DOHH2 (cell line): ENCODE measurements at regions not wholly inside any gene's neighbourhood (a gene's known extent, or its start where the extent isn't known, plus 50 kb on each side); places are given as distances from the start of the nearest gene placed in this dataset.

Experiments used
- EZH2phosphoT487 ChIP-seq: fragments of 200-600 bp; sonication (generic); IDR thresholded peaks from 2 replicates; pipeline ENCODE4 v1.6.1; 2017; ENCODE audit warnings: borderline replicate concordance, mild to moderate bottlenecking, antibody characterized with exemption, low read length, moderate library complexity, mixed read lengths
- TF ChIP-seq, protein P1 (sequence below): fragments of 200-600 bp; sonication (generic); IDR thresholded peaks from one replicate; pipeline ENCODE4 v1.5.1; 2014; ENCODE audit warnings: antibody characterized with exemption, mild to moderate bottlenecking, low read depth, low read length; ENCODE audit not compliant: poor library complexity, severe bottlenecking

DNA sequence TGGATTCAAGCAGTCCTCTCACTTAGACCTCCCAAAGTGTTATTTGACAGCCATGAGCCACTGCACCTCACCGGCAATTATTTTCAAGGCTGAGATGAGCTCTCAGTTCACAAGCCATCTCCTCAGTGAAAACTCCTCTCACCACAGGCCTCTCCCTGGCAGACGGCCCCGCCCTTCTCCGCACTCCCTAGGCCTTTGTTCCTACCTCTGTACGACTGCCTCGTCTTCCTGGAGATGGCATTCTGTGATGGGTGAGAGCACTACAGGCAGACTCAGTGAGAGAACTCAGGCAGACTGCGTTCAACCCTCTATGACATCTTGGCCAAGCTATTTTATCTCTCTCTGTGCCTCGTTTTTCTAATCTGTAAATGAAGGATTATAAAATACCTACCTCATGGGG lies 67.0 kb upstream of the TPM1 start:
- TF ChIP-seq, protein P1, sequence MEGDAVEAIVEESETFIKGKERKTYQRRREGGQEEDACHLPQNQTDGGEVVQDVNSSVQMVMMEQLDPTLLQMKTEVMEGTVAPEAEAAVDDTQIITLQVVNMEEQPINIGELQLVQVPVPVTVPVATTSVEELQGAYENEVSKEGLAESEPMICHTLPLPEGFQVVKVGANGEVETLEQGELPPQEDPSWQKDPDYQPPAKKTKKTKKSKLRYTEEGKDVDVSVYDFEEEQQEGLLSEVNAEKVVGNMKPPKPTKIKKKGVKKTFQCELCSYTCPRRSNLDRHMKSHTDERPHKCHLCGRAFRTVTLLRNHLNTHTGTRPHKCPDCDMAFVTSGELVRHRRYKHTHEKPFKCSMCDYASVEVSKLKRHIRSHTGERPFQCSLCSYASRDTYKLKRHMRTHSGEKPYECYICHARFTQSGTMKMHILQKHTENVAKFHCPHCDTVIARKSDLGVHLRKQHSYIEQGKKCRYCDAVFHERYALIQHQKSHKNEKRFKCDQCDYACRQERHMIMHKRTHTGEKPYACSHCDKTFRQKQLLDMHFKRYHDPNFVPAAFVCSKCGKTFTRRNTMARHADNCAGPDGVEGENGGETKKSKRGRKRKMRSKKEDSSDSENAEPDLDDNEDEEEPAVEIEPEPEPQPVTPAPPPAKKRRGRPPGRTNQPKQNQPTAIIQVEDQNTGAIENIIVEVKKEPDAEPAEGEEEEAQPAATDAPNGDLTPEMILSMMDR: no peak
- TF ChIP-seq EZH2phosphoT487: no peak
